Thyroid gland (tissue), 4 donors: ENCODE measurements at regions not wholly inside any gene's neighbourhood (a gene's known extent, or its start where the extent isn't known, plus 50 kb on each side); places are given as distances from the start of the nearest gene placed in this dataset.

Source experiments
- DNase-seq, 2 donors: peaks; one replicate each; pipeline ENCODE4 v3.0.0-alpha.2; 2019
- H3K27ac ChIP-seq, 3 donors: fragments of 200-600 bp; sonication (generic); 1 replicate in 2 of 3; 2 replicates in 1 of 3; pipeline ENCODE4 v1.5.1; 2016 to 2019; ENCODE audit warnings: mild to moderate bottlenecking in 1 of 3, moderate library complexity in 1 of 3
- H3K27me3 ChIP-seq: fragments of 200-600 bp; sonication (generic); one replicate; pipeline ENCODE4 v1.5.1; 2019
- H3K36me3 ChIP-seq, 2 donors: fragments of 200-600 bp; sonication (generic); one replicate each; pipeline ENCODE4 v1.5.1; 2016 to 2019
- H3K4me1 ChIP-seq, 2 donors: fragments of 200-600 bp; sonication (generic); one replicate each; pipeline ENCODE4 v1.5.1; 2017 to 2019
- H3K4me3 ChIP-seq, 3 donors: fragments of 200-600 bp; sonication (generic); replicated peaks in 1 of 3; 1 replicate in 2 of 3; 2 replicates in 1 of 3; pipeline ENCODE4 v1.5.1; 2016; ENCODE audit warnings: mild to moderate bottlenecking in 1 of 3
- H3K9me3 ChIP-seq: fragments of 200-600 bp; sonication (generic); one replicate; pipeline ENCODE4 v1.5.1; 2017
- CTCF ChIP-seq, 6 experiments: fragments of 200-600 bp in 3 of 6; fragments of 450-650 bp in 3 of 6; sonication (generic) in 3 of 6; IDR thresholded peaks; one replicate each; pipeline ENCODE4 v1.5.1; 2016 to 2019; ENCODE audit warnings: antibody characterized with exemption in 6 of 6, mild to moderate bottlenecking in 2 of 6, inconsistent platforms in 1 of 6, moderate library complexity in 1 of 6
- POLR2A ChIP-seq, 2 donors: fragments of 450-650 bp; IDR thresholded peaks; one replicate each; pipeline ENCODE4 v1.6.1; 2017; ENCODE audit warnings: antibody characterized with exemption in 2 of 2, mild to moderate bottlenecking in 2 of 2, moderate library complexity in 1 of 2
- WGBS, 2 donors: methylation state at CpG; one replicate each; pipeline ENCODE4 v1.1.5; 2017; 5-methylcytosine and 5-hydroxymethylcytosine counted together
- intact Hi-C: fragments of 100-400 bp; cut with DNase I; formaldehyde crosslinking; loops from one replicate; pipeline ENCODE4 v1.15.1; 2023

DNA sequence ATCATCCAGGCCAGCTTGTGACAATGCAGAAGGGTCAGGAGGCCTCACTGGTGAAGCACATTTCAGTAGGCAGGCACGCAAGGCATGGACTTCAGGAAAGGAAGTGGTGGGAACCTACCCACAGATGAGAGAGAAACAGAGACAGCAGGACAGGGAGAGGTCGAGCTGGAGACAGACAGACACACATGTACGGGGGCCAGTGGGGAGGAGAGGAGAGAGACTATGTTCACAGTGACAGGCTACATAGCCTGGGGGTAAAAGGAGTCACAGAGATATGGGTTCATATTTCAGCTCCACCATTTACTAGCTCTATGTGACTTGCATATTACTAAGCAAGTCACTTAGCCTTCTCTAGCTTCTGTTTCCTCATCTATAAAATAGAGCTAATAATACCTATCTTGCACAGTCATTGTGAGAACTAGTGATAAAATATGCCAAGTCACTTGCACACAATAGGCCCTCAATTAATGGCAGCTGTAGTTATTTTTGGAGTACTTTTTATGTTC is 91.1 kb upstream of the FUT8 start:
- TF ChIP-seq POLR2A (IDR thresholded peaks at IDR 0.05) = no peak
- no peak for TF ChIP-seq CTCF (IDR thresholded peaks at IDR 0.05)
- no peak for DNase-seq
- Histone ChIP-seq H3K27ac (no peak overlapping the region), H3K9me3 (no peaks in the 10 kb centered on the region), H3K4me1 (no peaks in the 10 kb centered on the region), H3K27me3 (no peaks in the 10 kb centered on the region), H3K36me3 (no peaks in the 10 kb centered on the region), H3K4me3 (no peak overlapping the region)
- intact Hi-C loops = no loop called here
- WGBS, 2 donors = 88 to 91% methylated on average over 3 of the region's 3 CpGs

- intact Hi-C loops = no loop called here
These were observed 83.0 kb upstream of the FUT8 start for GRCh38 chr14:65329481-65329880.

GRCh38 chr14:65329911-65330310 is 82.6 kb upstream of the FUT8 start:
- Histone ChIP-seq H3K4me1 (peaks cover 4 to 10% of the 10 kb centered on the region in 2 donors), H3K36me3 (no peaks in the 10 kb centered on the region), H3K27ac (no peak overlapping the region), H3K4me3 (no peak overlapping the region), H3K27me3 (no peaks in the 10 kb centered on the region), H3K9me3 (no peaks in the 10 kb centered on the region)
- 87% methylated on average over 2 of the region's 2 CpGs for WGBS, 2 donors
- no peak for DNase-seq
- TF ChIP-seq POLR2A (IDR thresholded peaks at IDR 0.05) (no peak), CTCF (IDR thresholded peaks at IDR 0.05) (no peak)
- intact Hi-C loops = no loop called here

More at GRCh38 chr14:65329481-65329880, 83.0 kb upstream of the FUT8 start:
- H3K27me3 ChIP-seq = no peaks in the 10 kb centered on the region
- no peak for TF ChIP-seq POLR2A (IDR thresholded peaks at IDR 0.05)
- no peak for TF ChIP-seq CTCF (IDR thresholded peaks at IDR 0.05)
- WGBS, 2 donors = 100% methylated on average over 2 of the region's 2 CpGs
- peaks cover 0 to 6% of the 10 kb centered on the region in 2 donors for H3K4me1 ChIP-seq
- no peak overlapping the region for H3K4me3 ChIP-seq
- no peak for DNase-seq
- H3K9me3 ChIP-seq = no peaks in the 10 kb centered on the region
- H3K27ac ChIP-seq = no peak overlapping the region
- no peaks in the 10 kb centered on the region for H3K36me3 ChIP-seq

DNA sequence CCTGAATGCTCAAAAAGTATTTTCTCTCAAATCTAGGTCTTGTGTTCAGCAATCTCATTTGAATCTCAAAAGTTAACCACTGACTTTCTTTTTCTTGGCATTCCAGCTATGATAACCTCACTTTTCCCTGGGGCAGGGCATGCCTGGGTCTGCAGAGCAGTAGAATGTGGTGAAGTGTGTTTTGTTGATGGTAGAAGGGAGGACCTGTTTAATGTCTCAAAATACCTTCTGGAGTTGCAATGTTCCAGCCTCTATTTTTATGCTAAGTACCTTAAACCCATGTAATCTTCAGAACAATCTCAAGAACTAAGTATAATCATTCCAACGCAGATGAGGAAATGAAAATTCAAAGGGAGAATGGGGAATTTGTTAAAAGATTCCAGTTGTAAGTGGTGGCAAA is 82.1 kb upstream of the FUT8 start:
- intact Hi-C loops = no loop called here
- no peak for DNase-seq
- H3K27me3 ChIP-seq = no peaks in the 10 kb centered on the region

DNA sequence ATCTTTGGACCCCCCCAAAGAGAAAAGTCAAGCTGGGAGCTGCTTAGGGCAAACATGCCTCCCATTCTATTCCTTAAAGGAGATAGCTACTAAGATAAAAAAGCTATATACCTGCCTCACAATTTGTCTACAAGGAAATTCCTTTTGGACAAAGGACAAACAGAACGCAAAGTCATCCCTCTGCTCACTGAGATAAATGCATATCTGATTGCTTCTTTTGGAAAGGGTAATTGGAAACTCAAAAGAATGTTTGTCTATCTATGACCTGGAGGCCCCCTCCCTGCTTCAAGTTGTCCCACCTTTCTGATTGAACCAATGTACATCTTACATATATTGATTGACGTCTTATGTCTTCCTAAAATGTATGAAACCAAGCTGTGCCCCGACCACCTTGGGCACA is 80.9 kb upstream of the FUT8 start:
- H3K36me3 ChIP-seq = no peaks in the 10 kb centered on the region
- 92 to 99% methylated on average over 3 of the region's 3 CpGs for WGBS, 2 donors
- no peak for TF ChIP-seq CTCF (IDR thresholded peaks at IDR 0.05)
- TF ChIP-seq POLR2A (IDR thresholded peaks at IDR 0.05) = no peak
- intact Hi-C loops = no loop called here
- H3K4me1 ChIP-seq = peaks cover 10 to 20% of the 10 kb centered on the region in 2 donors
- H3K9me3 ChIP-seq = no peaks in the 10 kb centered on the region
- no peak overlapping the region for H3K27ac ChIP-seq
- H3K27me3 ChIP-seq = no peaks in the 10 kb centered on the region
- H3K4me3 ChIP-seq = no peak overlapping the region
- no peak for DNase-seq

More for the DNA sequence above, 82.1 kb upstream of the FUT8 start:
- H3K4me3 ChIP-seq = no peak overlapping the region
- H3K36me3 ChIP-seq = no peaks in the 10 kb centered on the region
- no peak for TF ChIP-seq CTCF (IDR thresholded peaks at IDR 0.05)
- no peak for TF ChIP-seq POLR2A (IDR thresholded peaks at IDR 0.05)
- peaks cover 9 to 15% of the 10 kb centered on the region in 2 donors for H3K4me1 ChIP-seq
- no peaks in the 10 kb centered on the region for H3K9me3 ChIP-seq
- 70 to 76% methylated on average over 1 of the region's 1 CpG for WGBS, 2 donors
- no peak overlapping the region for H3K27ac ChIP-seq
